K562 (cell line): ENCODE measurements at regions not wholly inside any gene's neighbourhood (a gene's known extent, or its start where the extent isn't known, plus 50 kb on each side); places are given as distances from the start of the nearest gene placed in this dataset.

Experiments used
- ATAC-seq: fragments of 200-7000 bp; cut with Tn5 transposase; 3 replicates; pipeline ENCODE4 v1.9.1; 2020; ENCODE audit warnings: moderate library complexity
- BruUV-seq: library from RNA; stranded (reverse); fragments of 400-500 nt; replicated peaks from 2 replicates; lab custom pipeline; 2021; lab: Mats Ljungman, UMichigan
- CTCF ChIA-PET: fragments of 300-600 bp; formaldehyde crosslinking; extraction: SDS; loops from one replicate; lab custom pipeline; 2021; ENCODE audit warnings: low intra/inter-chr PET ratio; lab: Yijun Ruan, JAX
- POLR2A ChIA-PET: fragments of 300-600, 350-650 bp; sonication (Branson Sonifier 250); formaldehyde crosslinking; extraction: SDS; loops from one replicate; lab custom pipeline; 2021; ENCODE audit warnings: antibody characterized with exemption, inconsistent platforms; lab: Yijun Ruan, JAX
- DNase-seq, 4 experiments: peaks; one replicate each; pipeline versions ENCODE4 v3.0.0 to v3.0.0-alpha.2; 2011 to 2018; ENCODE audit warnings: low spot score in 3 of 4, mixed read lengths in 3 of 4; ENCODE audit errors: extremely low read depth in 1 of 4
- FAIRE-seq: peaks from 2 replicates; lab custom pipeline; 2011; peaks lifted over from hg19 to GRCh38; lab: Jason Lieb, UNC
- H2AFZ ChIP-seq: 2 replicates; pipeline ENCODE4 v1.6.0; 2011; ENCODE audit warnings: low read depth, low read length, control low read depth, inconsistent platforms
- H3K27ac ChIP-seq: fragments of 200-600 bp; 3 replicates; pipeline ENCODE4 v1.8.0; 2011; ENCODE audit warnings: low read depth, mild to moderate bottlenecking, control low read depth, inconsistent platforms, low read length, moderate library complexity, mixed read lengths; ENCODE audit errors: extremely low read depth
- H3K27me3 ChIP-seq, 2 experiments: fragments of 300-600 bp in 1 of 2; 2 replicates in 1 of 2; 3 replicates in 1 of 2; pipeline versions ENCODE4 v1.6.0 to v1.8.0; 2011; ENCODE audit warnings: inconsistent platforms in 2 of 2, low read length in 2 of 2, mild to moderate bottlenecking in 1 of 2, mixed read lengths in 1 of 2, moderate library complexity in 1 of 2; ENCODE audit not compliant: control insufficient read depth in 2 of 2, insufficient read depth in 2 of 2
- H3K36me3 ChIP-seq: fragments of 300-600 bp; 3 replicates; pipeline ENCODE4 v1.8.0; 2011; ENCODE audit warnings: mild to moderate bottlenecking, low read length, inconsistent platforms; ENCODE audit not compliant: control insufficient read depth, insufficient read depth
- H3K4me1 ChIP-seq, 2 experiments: fragments of 200-600 bp in 1 of 2; replicated peaks in 1 of 2; 2 replicates in 1 of 2; 3 replicates in 1 of 2; pipeline versions ENCODE4 v1.5.1 to v1.8.0; 2011; ENCODE audit warnings: inconsistent platforms in 2 of 2, low read length in 2 of 2, mild to moderate bottlenecking in 1 of 2, mixed read lengths in 1 of 2, moderate library complexity in 1 of 2; ENCODE audit not compliant: control insufficient read depth in 2 of 2, insufficient read depth in 2 of 2
- H3K4me2 ChIP-seq: 2 replicates; pipeline ENCODE4 v1.6.1; 2011; ENCODE audit warnings: low read length, control low read depth, inconsistent platforms, mixed read lengths; ENCODE audit not compliant: insufficient read depth
- H3K4me3 ChIP-seq: fragments of 200-600 bp; sonication (generic), shearing (Covaris generic); 2 replicates; pipeline ENCODE4 v1.5.1; 2016; ENCODE audit warnings: control low read depth, inconsistent platforms
- H3K79me2 ChIP-seq: fragments of 200-600 bp; 3 replicates; pipeline ENCODE4 v1.8.0; 2011; ENCODE audit warnings: low read length, inconsistent platforms; ENCODE audit not compliant: control insufficient read depth, insufficient read depth
- H3K9ac ChIP-seq, 2 experiments: 2 replicates each; pipeline versions ENCODE4 v1.6.0 to v1.6.1; 2011; ENCODE audit warnings: low read depth in 2 of 2, low read length in 2 of 2, control low read depth in 1 of 2, inconsistent platforms in 1 of 2, mild to moderate bottlenecking in 1 of 2, mixed read lengths in 1 of 2; ENCODE audit not compliant: insufficient read depth in 1 of 2
- H3K9me1 ChIP-seq: one replicate; pipeline ENCODE4 v1.6.0; 2011; ENCODE audit warnings: inconsistent platforms, mild to moderate bottlenecking, low read length, moderate library complexity; ENCODE audit not compliant: control insufficient read depth, insufficient read depth
- H3K9me3 ChIP-seq: replicated peaks from 2 replicates; pipeline ENCODE4 v1.5.1; 2011; ENCODE audit warnings: low read depth, low read length, inconsistent platforms; ENCODE audit not compliant: control insufficient read depth, insufficient read depth
- H4K20me1 ChIP-seq: replicated peaks from 2 replicates; pipeline ENCODE4 v1.6.1; 2011; ENCODE audit warnings: low read length, inconsistent platforms, mixed read lengths; ENCODE audit not compliant: control insufficient read depth, insufficient read depth
- FOXA3 ChIP-seq, 2 experiments: fragments of 450-650 bp in 1 of 2; sonication (generic) in 1 of 2; formaldehyde crosslinking; IDR thresholded peaks in 1 of 2; conservative IDR thresholded peaks in 1 of 2; 2 replicates each; pipeline versions ENCODE4 v1.4.0 to v1.8.0; 2020 to 2022; ENCODE audit warnings: mild to moderate bottlenecking in 2 of 2, missing genetic modification reagents in 1 of 2
- FOXJ2 ChIP-seq: fragments of 200-800 bp; sonication (Bioruptor generic); IDR thresholded peaks from 2 replicates; pipeline ENCODE4 v1.6.1; 2016; ENCODE audit warnings: missing genetic modification characterization, missing compliant biosample characterization
- IFI16 ChIP-seq: fragments of 250-450 bp; sonication (Bioruptor Pico); IDR thresholded peaks from 2 replicates; pipeline ENCODE4 v2.1.2; 2022; ENCODE audit warnings: mild to moderate bottlenecking, inconsistent platforms
- JUN ChIP-seq, 2 experiments: sonication (generic) in 1 of 2; formaldehyde crosslinking in 1 of 2; IDR thresholded peaks; 2 replicates each; pipeline versions ENCODE4 v1.6.1 to v1.8.0; 2012 to 2022; ENCODE audit warnings: borderline replicate concordance in 2 of 2, mild to moderate bottlenecking in 2 of 2, improper control_type of control experiment in 1 of 2, low read depth in 1 of 2, low read length in 1 of 2, missing genetic modification reagents in 1 of 2
- MEF2D ChIP-seq: conservative IDR thresholded peaks from 2 replicates; pipeline ENCODE4 v1.6.1; 2016; ENCODE audit warnings: low read depth, missing genetic modification characterization, missing compliant biosample characterization
- NFIX ChIP-seq: fragments of 250-450 bp; sonication (Bioruptor Pico); IDR thresholded peaks from 2 replicates; pipeline ENCODE4 v1.4.0; 2020; ENCODE audit warnings: low read depth, mild to moderate bottlenecking, moderate library complexity
- RBBP5 ChIP-seq: fragments of 200-600 bp; sonication (generic); IDR thresholded peaks from 2 replicates; pipeline ENCODE4 v1.6.1; 2012; ENCODE audit warnings: borderline replicate concordance, mild to moderate bottlenecking, low read length, control low read depth, inconsistent platforms; ENCODE audit not compliant: insufficient read depth, poor library complexity, severe bottlenecking
- RCOR1 ChIP-seq, 2 experiments: IDR thresholded peaks; 2 replicates each; pipeline ENCODE4 v1.6.1; 2012; ENCODE audit warnings: low read depth in 2 of 2, low read length in 2 of 2, borderline replicate concordance in 1 of 2, improper control_type of control experiment in 1 of 2
- SPI1 ChIP-seq: IDR thresholded peaks from 2 replicates; pipeline ENCODE4 v1.6.1; 2011; ENCODE audit warnings: low read depth, low read length, control low read depth, borderline replicate concordance
- ZFPM2 ChIP-seq: fragments of 250-450 bp; sonication (Bioruptor Pico); IDR thresholded peaks from 2 replicates; pipeline ENCODE4 v1.5.1; 2022; ENCODE audit warnings: mild to moderate bottlenecking
- ZNF507 ChIP-seq: conservative IDR thresholded peaks from 2 replicates; pipeline ENCODE4 v1.6.1; 2017; ENCODE audit warnings: missing genetic modification characterization, missing compliant biosample characterization
- ZNF551 ChIP-seq: fragments of 250-450 bp; sonication (Bioruptor Pico); IDR thresholded peaks from 2 replicates; pipeline ENCODE4 v1.5.0; 2021; ENCODE audit warnings: mild to moderate bottlenecking, moderate library complexity
- WGBS: fragments of 100-300 bp; shearing (Covaris generic); methylation state at CpG from one replicate; pipeline ENCODE4 v1.1.6; 2016; ENCODE audit warnings: low coverage, mixed read lengths; ENCODE audit not compliant: insufficient coverage; ENCODE audit errors: missing lambda C conversion rate; 5-methylcytosine and 5-hydroxymethylcytosine counted together
- in situ Hi-C: fragments of 300-500 bp; cut with MboI; formaldehyde crosslinking; loops from 4 replicates; pipeline ENCODE4 v1.15.0; 2018; ENCODE audit warnings: inconsistent platforms, mixed read lengths
- intact Hi-C: fragments of 100-400 bp; cut with micrococcal nuclease; formaldehyde crosslinking; loops from 2 replicates; pipeline ENCODE4 v1.14.2; 2022
- TF ChIP-seq, protein P1 (sequence below): fragments of 250-450 bp; sonication (Bioruptor Pico); IDR thresholded peaks from 2 replicates; pipeline ENCODE4 v1.5.0; 2021
- TF ChIP-seq, protein P2 (sequence below): fragments of 450-650 bp; IDR thresholded peaks from 2 replicates; pipeline ENCODE4 v1.6.1; 2016; ENCODE audit warnings: low read depth

DNA sequence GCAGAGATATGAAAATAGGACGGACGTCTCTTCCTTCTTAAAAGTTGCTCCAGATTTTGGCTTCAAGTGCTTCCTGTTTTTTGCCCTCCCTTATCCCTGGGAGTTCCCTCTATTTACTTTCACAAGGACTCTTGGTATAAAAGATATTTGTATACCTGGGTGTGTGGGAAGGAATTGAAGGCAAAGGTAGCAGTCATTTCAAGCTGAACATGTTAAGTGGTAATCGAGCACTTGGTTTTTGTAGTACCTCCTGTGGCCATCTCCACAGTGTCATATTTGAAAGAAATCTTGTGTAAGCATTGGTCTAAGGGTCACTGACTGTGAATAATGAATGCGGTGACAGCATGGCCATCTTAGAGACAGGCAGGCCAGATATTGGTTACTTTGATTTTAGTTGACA is 593.6 kb downstream of the MTRR start:
- peaks cover 0 to 6% of the 10 kb centered on the region in 2 experiments; a peak in 2 of 5 replicates for H3K4me1 ChIP-seq
- ChIA-PET POLR2A (no interaction called here), CTCF (no interaction called here)
- no peak overlapping the region for H3K27ac ChIP-seq
- ATAC-seq (no peak), FAIRE-seq (no peak), DNase-seq (no peak)
- BruUV-seq = no TSS peak
- WGBS = 40% methylated on average over 4 of the region's 4 CpGs
- H3K9me3 ChIP-seq = no peaks in the 10 kb centered on the region
- no peak overlapping the region for H3K4me2 ChIP-seq
- no peaks in the 10 kb centered on the region for H4K20me1 ChIP-seq
- intact Hi-C loops = no loop called here
- no peak overlapping the region for H3K4me3 ChIP-seq
- no peak overlapping the region for H2AFZ ChIP-seq
- no peak overlapping the region for H3K9ac ChIP-seq
- no peaks in the 10 kb centered on the region for H3K27me3 ChIP-seq
- H3K9me1 ChIP-seq = no peaks in the 10 kb centered on the region
- H3K36me3 ChIP-seq = peaks cover 27% of the 10 kb centered on the region; the same call in 2 of the 3 replicates
- in situ Hi-C loops = no loop called here
- peaks cover 21% of the 10 kb centered on the region for H3K79me2 ChIP-seq
- TF ChIP-seq ZFPM2 (CRISPR knock-in tag) = no peak
- no peak for TF ChIP-seq IFI16 (CRISPR knock-in tag)
- TF ChIP-seq RBBP5 = no peak
- no peak for TF ChIP-seq NFIX
- TF ChIP-seq, protein P1, sequence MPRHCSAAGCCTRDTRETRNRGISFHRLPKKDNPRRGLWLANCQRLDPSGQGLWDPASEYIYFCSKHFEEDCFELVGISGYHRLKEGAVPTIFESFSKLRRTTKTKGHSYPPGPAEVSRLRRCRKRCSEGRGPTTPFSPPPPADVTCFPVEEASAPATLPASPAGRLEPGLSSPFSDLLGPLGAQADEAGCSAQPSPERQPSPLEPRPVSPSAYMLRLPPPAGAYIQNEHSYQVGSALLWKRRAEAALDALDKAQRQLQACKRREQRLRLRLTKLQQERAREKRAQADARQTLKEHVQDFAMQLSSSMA (CRISPR knock-in tag) = no peak
- no peak for TF ChIP-seq FOXA3 (CRISPR knock-in tag; conservative IDR thresholded peaks at IDR 0.05 in 1 of 2, IDR thresholded peaks at IDR 0.05 in 1 of 2)
- TF ChIP-seq ZNF551 (CRISPR knock-in tag) = no peak
- TF ChIP-seq FOXJ2 = no peak
- TF ChIP-seq MEF2D (tag) = no peak
- no peak for TF ChIP-seq SPI1
- no peak for TF ChIP-seq ZNF507 (tag)
- no peak for TF ChIP-seq RCOR1 (IDR thresholded peaks at IDR 0.05; ENCODE audit: borderline replicate concordance in 1 of 2, low read depth in 2 of 2, low read length in 2 of 2)
- TF ChIP-seq JUN (IDR thresholded peaks at IDR 0.05; ENCODE audit: borderline replicate concordance, low read depth, low read length) = no peak
- no peak for TF ChIP-seq JUN (CRISPR knock-in tag; IDR thresholded peaks at IDR 0.05; ENCODE audit: borderline replicate concordance)
- TF ChIP-seq, protein P2, sequence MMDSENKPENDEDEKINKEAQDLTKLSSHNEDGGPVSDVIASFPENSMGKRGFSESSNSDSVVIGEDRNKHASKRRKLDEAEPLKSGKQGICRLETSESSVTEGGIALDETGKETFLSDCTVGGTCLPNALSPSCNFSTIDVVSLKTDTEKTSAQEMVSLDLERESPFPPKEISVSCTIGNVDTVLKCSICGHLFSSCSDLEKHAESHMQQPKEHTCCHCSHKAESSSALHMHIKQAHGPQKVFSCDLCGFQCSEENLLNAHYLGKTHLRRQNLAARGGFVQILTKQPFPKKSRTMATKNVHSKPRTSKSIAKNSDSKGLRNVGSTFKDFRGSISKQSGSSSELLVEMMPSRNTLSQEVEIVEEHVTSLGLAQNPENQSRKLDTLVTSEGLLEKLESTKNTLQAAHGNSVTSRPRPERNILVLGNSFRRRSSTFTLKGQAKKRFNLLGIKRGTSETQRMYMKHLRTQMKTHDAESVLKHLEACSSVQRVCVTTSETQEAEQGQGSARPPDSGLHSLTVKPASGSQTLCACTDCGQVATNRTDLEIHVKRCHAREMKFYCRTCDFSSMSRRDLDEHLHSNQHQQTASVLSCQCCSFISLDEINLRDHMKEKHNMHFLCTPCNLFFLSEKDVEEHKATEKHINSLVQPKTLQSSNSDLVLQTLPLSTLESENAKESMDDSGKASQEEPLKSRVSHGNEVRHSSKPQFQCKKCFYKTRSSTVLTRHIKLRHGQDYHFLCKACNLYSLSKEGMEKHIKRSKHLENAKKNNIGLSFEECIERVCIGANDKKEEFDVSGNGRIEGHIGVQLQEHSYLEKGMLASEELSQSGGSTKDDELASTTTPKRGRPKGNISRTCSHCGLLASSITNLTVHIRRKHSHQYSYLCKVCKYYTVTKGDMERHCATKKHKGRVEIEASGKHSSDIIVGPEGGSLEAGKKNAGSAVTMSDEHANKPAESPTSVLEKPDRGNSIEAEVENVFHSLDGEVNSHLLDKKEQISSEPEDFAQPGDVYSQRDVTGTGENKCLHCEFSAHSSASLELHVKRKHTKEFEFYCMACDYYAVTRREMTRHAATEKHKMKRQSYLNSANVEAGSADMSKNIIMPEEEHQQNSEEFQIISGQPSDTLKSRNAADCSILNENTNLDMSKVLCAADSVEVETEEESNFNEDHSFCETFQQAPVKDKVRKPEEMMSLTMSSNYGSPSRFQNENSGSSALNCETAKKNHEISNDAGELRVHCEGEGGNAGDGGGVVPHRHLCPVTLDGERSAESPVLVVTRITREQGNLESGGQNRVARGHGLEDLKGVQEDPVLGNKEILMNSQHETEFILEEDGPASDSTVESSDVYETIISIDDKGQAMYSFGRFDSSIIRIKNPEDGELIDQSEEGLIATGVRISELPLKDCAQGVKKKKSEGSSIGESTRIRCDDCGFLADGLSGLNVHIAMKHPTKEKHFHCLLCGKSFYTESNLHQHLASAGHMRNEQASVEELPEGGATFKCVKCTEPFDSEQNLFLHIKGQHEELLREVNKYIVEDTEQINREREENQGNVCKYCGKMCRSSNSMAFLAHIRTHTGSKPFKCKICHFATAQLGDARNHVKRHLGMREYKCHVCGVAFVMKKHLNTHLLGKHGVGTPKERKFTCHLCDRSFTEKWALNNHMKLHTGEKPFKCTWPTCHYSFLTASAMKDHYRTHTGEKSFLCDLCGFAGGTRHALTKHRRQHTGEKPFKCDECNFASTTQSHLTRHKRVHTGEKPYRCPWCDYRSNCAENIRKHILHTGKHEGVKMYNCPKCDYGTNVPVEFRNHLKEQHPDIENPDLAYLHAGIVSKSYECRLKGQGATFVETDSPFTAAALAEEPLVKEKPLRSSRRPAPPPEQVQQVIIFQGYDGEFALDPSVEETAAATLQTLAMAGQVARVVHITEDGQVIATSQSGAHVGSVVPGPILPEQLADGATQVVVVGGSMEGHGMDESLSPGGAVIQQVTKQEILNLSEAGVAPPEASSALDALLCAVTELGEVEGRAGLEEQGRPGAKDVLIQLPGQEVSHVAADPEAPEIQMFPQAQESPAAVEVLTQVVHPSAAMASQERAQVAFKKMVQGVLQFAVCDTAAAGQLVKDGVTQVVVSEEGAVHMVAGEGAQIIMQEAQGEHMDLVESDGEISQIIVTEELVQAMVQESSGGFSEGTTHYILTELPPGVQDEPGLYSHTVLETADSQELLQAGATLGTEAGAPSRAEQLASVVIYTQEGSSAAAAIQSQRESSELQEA = no peak
